ENCODE measurements at regions not wholly inside any gene's neighbourhood (a gene's known extent, or its start where the extent isn't known, plus 50 kb on each side); places are given as distances from the start of the nearest gene placed in this dataset.

- Histone ChIP-seq H3K4me3 (ENCODE audit: low read depth, low read length) (no peak overlapping the region), H3K27me3 (ENCODE audit: control insufficient read depth, insufficient read depth, low read length) (no peaks in the 10 kb centered on the region), H3K36me3 (ENCODE audit: control insufficient read depth, insufficient read depth, low read length) (no peaks in the 10 kb centered on the region)
- TF ChIP-seq, protein P1, sequence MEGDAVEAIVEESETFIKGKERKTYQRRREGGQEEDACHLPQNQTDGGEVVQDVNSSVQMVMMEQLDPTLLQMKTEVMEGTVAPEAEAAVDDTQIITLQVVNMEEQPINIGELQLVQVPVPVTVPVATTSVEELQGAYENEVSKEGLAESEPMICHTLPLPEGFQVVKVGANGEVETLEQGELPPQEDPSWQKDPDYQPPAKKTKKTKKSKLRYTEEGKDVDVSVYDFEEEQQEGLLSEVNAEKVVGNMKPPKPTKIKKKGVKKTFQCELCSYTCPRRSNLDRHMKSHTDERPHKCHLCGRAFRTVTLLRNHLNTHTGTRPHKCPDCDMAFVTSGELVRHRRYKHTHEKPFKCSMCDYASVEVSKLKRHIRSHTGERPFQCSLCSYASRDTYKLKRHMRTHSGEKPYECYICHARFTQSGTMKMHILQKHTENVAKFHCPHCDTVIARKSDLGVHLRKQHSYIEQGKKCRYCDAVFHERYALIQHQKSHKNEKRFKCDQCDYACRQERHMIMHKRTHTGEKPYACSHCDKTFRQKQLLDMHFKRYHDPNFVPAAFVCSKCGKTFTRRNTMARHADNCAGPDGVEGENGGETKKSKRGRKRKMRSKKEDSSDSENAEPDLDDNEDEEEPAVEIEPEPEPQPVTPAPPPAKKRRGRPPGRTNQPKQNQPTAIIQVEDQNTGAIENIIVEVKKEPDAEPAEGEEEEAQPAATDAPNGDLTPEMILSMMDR (IDR thresholded peaks at IDR 0.05; ENCODE audit: insufficient read depth, low read depth, low read length) = no peak
- CTCF ChIA-PET = interaction anchor here (0.6 kb wide), 1 partner anchor 705 kb away, joined by 4 read pairs; no protein-coding TSS in a partner anchor
- POLR2A ChIA-PET = no interaction called here
- DNase-seq (ENCODE audit: low read depth) = no peak
Observed at GRCh38 chr14:45673420-45673819, 420.4 kb upstream of the MIS18BP1 start.

DNA sequence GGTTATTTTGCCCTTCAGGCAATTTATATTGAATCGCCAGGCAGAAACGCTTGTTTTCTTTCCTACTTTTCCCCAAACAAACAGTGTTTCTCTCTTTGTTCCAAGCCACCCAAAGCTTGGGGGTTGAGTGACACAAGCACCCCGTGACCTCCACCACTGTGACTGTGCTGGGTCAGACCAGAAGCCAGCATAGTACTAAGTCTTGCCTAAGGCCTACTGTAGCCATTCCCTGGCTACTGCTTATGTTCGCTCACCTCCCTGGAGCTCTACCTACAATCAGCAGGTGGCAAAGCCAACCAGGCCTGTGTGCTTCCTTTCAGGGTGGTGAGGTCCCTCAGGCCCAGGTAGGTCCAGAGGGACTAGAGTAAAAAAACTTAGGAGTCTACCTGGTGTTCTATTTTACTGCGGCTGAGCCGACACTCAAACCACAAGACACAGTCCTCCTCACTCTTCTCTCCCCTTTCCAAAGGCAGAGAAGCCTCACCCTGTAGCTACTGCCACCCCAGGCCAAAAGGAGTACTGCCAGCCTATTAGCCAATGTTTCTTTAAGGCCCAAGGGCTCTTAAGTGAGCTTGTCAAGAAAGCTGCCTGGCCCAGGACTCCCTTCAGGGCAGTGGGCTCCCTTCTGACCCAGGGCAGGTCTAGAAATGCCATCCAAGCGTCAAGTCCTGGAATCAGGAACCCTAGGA lies 411.8 kb upstream of the MIS18BP1 start:
- CTCF ChIA-PET = interaction anchor here (0.9 to 1.5 kb wide), 3 partner anchors 8 to 13 kb away, joined by 3 read pairs; no protein-coding TSS in a partner anchor
- POLR2A ChIA-PET = no interaction called here
- Histone ChIP-seq H3K4me3 (ENCODE audit: low read depth, low read length) (no peak overlapping the region), H3K36me3 (ENCODE audit: control insufficient read depth, insufficient read depth, low read length) (no peaks in the 10 kb centered on the region), H3K27me3 (ENCODE audit: control insufficient read depth, insufficient read depth, low read length) (no peaks in the 10 kb centered on the region)
- no peak for DNase-seq (ENCODE audit: low read depth)
- TF ChIP-seq, protein P1 (IDR thresholded peaks at IDR 0.05; ENCODE audit: insufficient read depth, low read depth, low read length) = peak; percentile 28; the same call in 1 of the 2 replicates

DNA sequence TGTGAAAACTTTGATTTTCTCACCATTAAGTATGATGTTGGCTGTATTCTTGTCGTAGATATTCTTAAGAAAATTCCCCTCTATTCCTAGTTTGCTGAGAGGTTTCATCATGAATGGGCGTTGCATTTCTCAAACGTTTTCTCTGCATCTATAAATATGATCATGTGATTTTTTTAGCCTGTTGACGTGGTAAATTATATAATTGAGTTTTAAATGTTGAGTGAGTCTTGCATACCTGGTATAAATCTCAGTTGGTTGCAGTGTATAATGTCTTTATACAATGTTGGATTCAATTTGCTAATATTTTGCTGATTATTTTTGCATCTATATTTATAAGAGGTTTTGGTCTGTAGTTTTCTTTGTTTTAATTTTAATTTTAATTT lies 405.9 kb upstream of the MIS18BP1 start:
- no peaks in the 10 kb centered on the region for H3K27me3 ChIP-seq (ENCODE audit: control insufficient read depth, insufficient read depth, low read length)

GRCh38 chr14:45658226-45658916 lies 405.4 kb upstream of the MIS18BP1 start:
- no peak for DNase-seq (ENCODE audit: low read depth)
- no peaks in the 10 kb centered on the region for H3K27me3 ChIP-seq (ENCODE audit: control insufficient read depth, insufficient read depth, low read length)
- no peak overlapping the region for H3K4me3 ChIP-seq (ENCODE audit: low read depth, low read length)
- TF ChIP-seq, protein P1 (IDR thresholded peaks at IDR 0.05; ENCODE audit: insufficient read depth, low read depth, low read length) = no peak
- POLR2A ChIA-PET = no interaction called here
- CTCF ChIA-PET = no interaction called here
- H3K36me3 ChIP-seq (ENCODE audit: control insufficient read depth, insufficient read depth, low read length) = no peaks in the 10 kb centered on the region

More for the DNA sequence above, 405.9 kb upstream of the MIS18BP1 start:
- ChIA-PET POLR2A (no interaction called here), CTCF (no interaction called here)
- H3K4me3 ChIP-seq (ENCODE audit: low read depth, low read length) = no peak overlapping the region
- TF ChIP-seq, protein P1 (IDR thresholded peaks at IDR 0.05; ENCODE audit: insufficient read depth, low read depth, low read length) = no peak
- DNase-seq (ENCODE audit: low read depth) = no peak
- H3K36me3 ChIP-seq (ENCODE audit: control insufficient read depth, insufficient read depth, low read length) = no peaks in the 10 kb centered on the region

- TF ChIP-seq, protein P1 (IDR thresholded peaks at IDR 0.05; ENCODE audit: insufficient read depth, low read depth, low read length) = no peak
- Histone ChIP-seq H3K4me3 (ENCODE audit: low read depth, low read length) (no peak overlapping the region), H3K36me3 (ENCODE audit: control insufficient read depth, insufficient read depth, low read length) (no peaks in the 10 kb centered on the region), H3K27me3 (ENCODE audit: control insufficient read depth, insufficient read depth, low read length) (no peaks in the 10 kb centered on the region)
- ChIA-PET CTCF (interaction anchor here (1.4 kb wide), 1 partner anchor 14 kb away, joined by 3 read pairs; no protein-coding TSS in a partner anchor), POLR2A (no interaction called here)
- DNase-seq (ENCODE audit: low read depth) = no peak
Observed at GRCh38 chr14:45651890-45652289, 398.9 kb upstream of the MIS18BP1 start.

Data from BJ (cell line).